SK-N-MC (cell line): ENCODE measurements at regions not wholly inside any gene's neighbourhood (a gene's known extent, or its start where the extent isn't known, plus 50 kb on each side); places are given as distances from the start of the nearest gene placed in this dataset.

Experiments
- DNase-seq: peaks from one replicate; pipeline ENCODE4 v3.0.0-alpha.2; 2011; ENCODE audit warnings: low read depth, low spot score
- H3K27ac ChIP-seq: fragments of 200-600 bp; sonication (generic); 2 replicates; pipeline ENCODE4 v1.5.1; 2016; ENCODE audit warnings: mixed run types
- H3K36me3 ChIP-seq: fragments of 200-600 bp; sonication (generic); 2 replicates; pipeline ENCODE4 v1.6.1; 2017; ENCODE audit warnings: antibody characterized with exemption, low read length, mixed read lengths; ENCODE audit not compliant: insufficient read depth
- H3K4me3 ChIP-seq: fragments of 200-600 bp; sonication (generic); 2 replicates; pipeline ENCODE4 v1.5.1; 2016
- H3K9ac ChIP-seq: fragments of 200-600 bp; sonication (generic); 2 replicates; pipeline ENCODE4 v1.8.0; 2017; ENCODE audit warnings: mixed run types, mixed read lengths; ENCODE audit not compliant: insufficient read length
- H3K9me3 ChIP-seq: fragments of 200-600 bp; sonication (generic); 2 replicates; pipeline ENCODE4 v1.6.1; 2017; ENCODE audit warnings: low read depth, mild to moderate bottlenecking, antibody characterized with exemption, low read length, moderate library complexity, mixed read lengths
- EZH2 ChIP-seq: fragments of 200-600 bp; sonication (generic); IDR thresholded peaks from one replicate; pipeline ENCODE4 v1.6.1; 2017; ENCODE audit warnings: antibody characterized with exemption
- FOXP2 ChIP-seq: optimal IDR thresholded peaks from 2 replicates; pipeline ENCODE3; 2011; ENCODE audit warnings: mild to moderate bottlenecking, moderate library complexity; ENCODE audit not compliant: insufficient read depth; ENCODE audit errors: extremely low read length, control extremely low read depth
- POLR2AphosphoS5 ChIP-seq: IDR thresholded peaks from 2 replicates; pipeline ENCODE4 v1.6.1; 2012; ENCODE audit warnings: mild to moderate bottlenecking, low read depth, low read length, borderline replicate concordance

- Histone ChIP-seq H3K27ac (no peak overlapping the region), H3K4me3 (no peak overlapping the region), H3K9me3 (no peaks in the 10 kb centered on the region), H3K9ac (no peak overlapping the region), H3K36me3 (no peaks in the 10 kb centered on the region)
- TF ChIP-seq EZH2 (no peak), POLR2AphosphoS5 (no peak), FOXP2 (no peak)
- DNase-seq = no peak
Observed at GRCh38 chr11:96752221-96752620, 362.4 kb downstream of the JRKL start.

GRCh38 chr11:96753997-96754396 lies 364.2 kb downstream of the JRKL start:
- DNase-seq = no peak
- no peaks in the 10 kb centered on the region for H3K9me3 ChIP-seq
- H3K4me3 ChIP-seq = no peak overlapping the region
- H3K27ac ChIP-seq = no peak overlapping the region
- TF ChIP-seq FOXP2 = no peak
- TF ChIP-seq EZH2 = no peak
- no peak for TF ChIP-seq POLR2AphosphoS5
- H3K9ac ChIP-seq = no peak overlapping the region
- no peaks in the 10 kb centered on the region for H3K36me3 ChIP-seq

- TF ChIP-seq FOXP2 (no peak), POLR2AphosphoS5 (no peak), EZH2 (no peak)
- H3K9ac ChIP-seq = no peak overlapping the region
- H3K4me3 ChIP-seq = no peak overlapping the region
- H3K27ac ChIP-seq = no peak overlapping the region
- no peaks in the 10 kb centered on the region for H3K9me3 ChIP-seq
- no peak for DNase-seq
- H3K36me3 ChIP-seq = no peaks in the 10 kb centered on the region
Observed at GRCh38 chr11:96755209-96755608, 365.4 kb downstream of the JRKL start.

GRCh38 chr11:96755752-96756151 lies 365.9 kb downstream of the JRKL start:
- no peak for TF ChIP-seq FOXP2
- no peak for TF ChIP-seq EZH2
- TF ChIP-seq POLR2AphosphoS5 = no peak
- H3K4me3 ChIP-seq = no peak overlapping the region
- no peak for DNase-seq
- no peaks in the 10 kb centered on the region for H3K9me3 ChIP-seq
- no peak overlapping the region for H3K9ac ChIP-seq
- H3K36me3 ChIP-seq = no peaks in the 10 kb centered on the region
- H3K27ac ChIP-seq = no peak overlapping the region

GRCh38 chr11:96758957-96759356 lies 369.1 kb downstream of the JRKL start:
- H3K9ac ChIP-seq = no peak overlapping the region
- DNase-seq = no peak
- no peak overlapping the region for H3K4me3 ChIP-seq
- no peaks in the 10 kb centered on the region for H3K36me3 ChIP-seq
- H3K27ac ChIP-seq = no peak overlapping the region
- no peaks in the 10 kb centered on the region for H3K9me3 ChIP-seq
- TF ChIP-seq POLR2AphosphoS5 = no peak
- TF ChIP-seq EZH2 = no peak
- TF ChIP-seq FOXP2 = no peak

GRCh38 chr11:96760306-96760705 lies 370.5 kb downstream of the JRKL start:
- Histone ChIP-seq H3K27ac (no peak overlapping the region), H3K36me3 (no peaks in the 10 kb centered on the region), H3K4me3 (no peak overlapping the region), H3K9ac (no peak overlapping the region), H3K9me3 (no peaks in the 10 kb centered on the region)
- TF ChIP-seq POLR2AphosphoS5 (no peak), FOXP2 (no peak), EZH2 (no peak)
- DNase-seq = no peak

- no peak for DNase-seq
- no peak overlapping the region for H3K27ac ChIP-seq
- TF ChIP-seq POLR2AphosphoS5 (no peak), EZH2 (no peak), FOXP2 (no peak)
Observed at GRCh38 chr11:96760815-96761214, 371.0 kb downstream of the JRKL start.

GRCh38 chr11:96761451-96761850 lies 371.6 kb downstream of the JRKL start:
- Histone ChIP-seq H3K36me3 (no peaks in the 10 kb centered on the region), H3K9me3 (no peaks in the 10 kb centered on the region), H3K27ac (no peak overlapping the region), H3K9ac (no peak overlapping the region), H3K4me3 (no peak overlapping the region)
- DNase-seq = no peak
- TF ChIP-seq EZH2 (no peak), POLR2AphosphoS5 (no peak), FOXP2 (no peak)

More at GRCh38 chr11:96760815-96761214, 371.0 kb downstream of the JRKL start:
- H3K36me3 ChIP-seq = no peaks in the 10 kb centered on the region
- no peak overlapping the region for H3K9ac ChIP-seq
- H3K9me3 ChIP-seq = no peaks in the 10 kb centered on the region
- no peak overlapping the region for H3K4me3 ChIP-seq

GRCh38 chr11:96763244-96763643 lies 373.4 kb downstream of the JRKL start:
- no peak overlapping the region for H3K27ac ChIP-seq
- H3K9ac ChIP-seq = no peak overlapping the region
- H3K4me3 ChIP-seq = no peak overlapping the region
- DNase-seq = no peak
- no peaks in the 10 kb centered on the region for H3K36me3 ChIP-seq
- TF ChIP-seq FOXP2 (no peak), EZH2 (no peak), POLR2AphosphoS5 (no peak)
- H3K9me3 ChIP-seq = no peaks in the 10 kb centered on the region
